Lower leg skin (tissue), 4 donors: ENCODE measurements at regions not wholly inside any gene's neighbourhood (a gene's known extent, or its start where the extent isn't known, plus 50 kb on each side); places are given as distances from the start of the nearest gene placed in this dataset.

ENCODE experiments used
- DNase-seq, 2 donors: peaks; one replicate each; pipeline ENCODE4 v3.0.0-alpha.2; 2019; ENCODE audit warnings: low spot score in 2 of 2
- H3K4me3 ChIP-seq: fragments of 200-600 bp; sonication (generic); 2 replicates; pipeline ENCODE4 v1.5.1; 2017; ENCODE audit warnings: mild to moderate bottlenecking, low read depth; ENCODE audit not compliant: poor library complexity, severe bottlenecking
- POLR2A ChIP-seq, 2 donors: fragments of 450-650 bp; IDR thresholded peaks; one replicate each; pipeline ENCODE4 v1.6.1; 2016 to 2017; ENCODE audit warnings: antibody characterized with exemption in 2 of 2, mild to moderate bottlenecking in 1 of 2, moderate library complexity in 1 of 2
- WGBS, 2 donors: methylation state at CpG; one replicate each; pipeline ENCODE4 v1.1.5; 2018; 5-methylcytosine and 5-hydroxymethylcytosine counted together
- intact Hi-C: fragments of 100-400 bp; cut with DNase I; formaldehyde crosslinking; loops from one replicate; pipeline ENCODE4 v1.15.0; 2023; ENCODE audit warnings: low total_unique reads
- TF ChIP-seq, protein P1 (sequence below), 3 donors: fragments of 450-650 bp; IDR thresholded peaks; one replicate each; pipeline ENCODE4 v1.5.1; 2016; ENCODE audit warnings: antibody characterized with exemption in 3 of 3, mild to moderate bottlenecking in 3 of 3, moderate library complexity in 2 of 3

DNA sequence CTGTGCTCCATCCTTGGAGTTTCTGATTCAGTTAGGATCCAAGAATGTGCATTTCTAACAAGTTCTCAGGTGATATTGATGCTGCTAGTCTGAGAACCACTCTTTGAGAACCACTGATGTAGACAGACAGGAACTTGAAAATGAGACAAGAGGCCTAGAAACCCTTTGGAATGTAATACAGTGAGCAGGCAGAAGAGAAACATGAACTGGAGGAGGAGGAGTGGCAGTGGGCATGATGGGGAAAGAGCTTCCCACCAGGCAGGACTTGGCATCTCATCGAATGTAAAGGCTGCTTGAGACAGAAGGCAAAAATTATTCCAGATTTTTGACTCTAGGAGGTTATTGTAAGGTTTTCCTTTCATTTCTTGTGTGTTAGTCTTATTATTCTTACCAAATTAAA lies 295.8 kb upstream of the SGCD start:
- no peak for TF ChIP-seq POLR2A (IDR thresholded peaks at IDR 0.05)
- TF ChIP-seq, protein P1, sequence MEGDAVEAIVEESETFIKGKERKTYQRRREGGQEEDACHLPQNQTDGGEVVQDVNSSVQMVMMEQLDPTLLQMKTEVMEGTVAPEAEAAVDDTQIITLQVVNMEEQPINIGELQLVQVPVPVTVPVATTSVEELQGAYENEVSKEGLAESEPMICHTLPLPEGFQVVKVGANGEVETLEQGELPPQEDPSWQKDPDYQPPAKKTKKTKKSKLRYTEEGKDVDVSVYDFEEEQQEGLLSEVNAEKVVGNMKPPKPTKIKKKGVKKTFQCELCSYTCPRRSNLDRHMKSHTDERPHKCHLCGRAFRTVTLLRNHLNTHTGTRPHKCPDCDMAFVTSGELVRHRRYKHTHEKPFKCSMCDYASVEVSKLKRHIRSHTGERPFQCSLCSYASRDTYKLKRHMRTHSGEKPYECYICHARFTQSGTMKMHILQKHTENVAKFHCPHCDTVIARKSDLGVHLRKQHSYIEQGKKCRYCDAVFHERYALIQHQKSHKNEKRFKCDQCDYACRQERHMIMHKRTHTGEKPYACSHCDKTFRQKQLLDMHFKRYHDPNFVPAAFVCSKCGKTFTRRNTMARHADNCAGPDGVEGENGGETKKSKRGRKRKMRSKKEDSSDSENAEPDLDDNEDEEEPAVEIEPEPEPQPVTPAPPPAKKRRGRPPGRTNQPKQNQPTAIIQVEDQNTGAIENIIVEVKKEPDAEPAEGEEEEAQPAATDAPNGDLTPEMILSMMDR (IDR thresholded peaks at IDR 0.05): no peak
- intact Hi-C loops: no loop called here
- WGBS, 2 donors: 68 to 76% methylated on average over 1 of the region's 1 CpG
- H3K4me3 ChIP-seq: no peak overlapping the region
- DNase-seq: no peak

GRCh38 chr5:156036640-156037039 lies 290.3 kb upstream of the SGCD start:
- intact Hi-C loops: no loop called here
- TF ChIP-seq, protein P1 (IDR thresholded peaks at IDR 0.05): no peak
- no peak for TF ChIP-seq POLR2A (IDR thresholded peaks at IDR 0.05)
- no peak for DNase-seq
- H3K4me3 ChIP-seq: no peak overlapping the region

DNA sequence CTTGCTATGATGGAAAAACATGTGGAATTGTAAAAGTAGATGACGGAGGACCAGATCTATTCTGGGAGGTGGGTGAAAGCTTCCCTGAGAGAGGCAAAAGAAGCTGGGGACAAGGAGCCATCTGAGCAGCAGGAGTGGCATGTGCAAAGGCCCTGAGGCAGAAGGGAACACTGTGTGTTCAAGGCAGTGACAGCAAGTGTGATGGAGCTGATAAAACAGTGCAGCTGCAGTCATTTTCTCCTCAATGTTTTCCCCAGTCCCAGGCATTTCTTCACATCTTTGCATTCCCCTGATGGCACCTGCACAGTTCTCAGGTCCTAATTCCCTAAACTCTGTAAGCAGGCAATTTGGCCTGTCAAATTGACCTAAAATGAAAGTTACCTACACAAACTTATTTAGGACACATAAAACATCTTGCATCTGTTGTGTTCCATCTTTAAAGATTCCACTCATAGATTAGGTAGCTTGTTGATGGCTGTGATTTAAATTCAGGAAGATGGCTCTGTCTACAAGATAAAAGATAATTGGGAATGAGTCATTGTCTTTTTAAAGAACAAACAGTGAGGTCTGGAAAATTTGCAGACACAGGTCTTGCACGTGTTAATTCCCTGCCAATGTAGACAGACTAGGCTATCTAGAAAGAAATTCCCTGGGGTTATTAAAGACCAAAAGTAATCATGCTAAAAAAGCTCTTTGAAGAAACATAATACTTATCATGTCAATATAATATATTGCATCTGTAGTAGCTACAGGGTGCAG lies 289.6 kb upstream of the SGCD start:
- WGBS, 2 donors: 48 to 50% methylated on average over 2 of the region's 2 CpGs
- no peak overlapping the region for H3K4me3 ChIP-seq
- DNase-seq: no peak
- TF ChIP-seq POLR2A (IDR thresholded peaks at IDR 0.05): no peak
- TF ChIP-seq, protein P1 (IDR thresholded peaks at IDR 0.05): no peak
- intact Hi-C loops: no loop called here

DNA sequence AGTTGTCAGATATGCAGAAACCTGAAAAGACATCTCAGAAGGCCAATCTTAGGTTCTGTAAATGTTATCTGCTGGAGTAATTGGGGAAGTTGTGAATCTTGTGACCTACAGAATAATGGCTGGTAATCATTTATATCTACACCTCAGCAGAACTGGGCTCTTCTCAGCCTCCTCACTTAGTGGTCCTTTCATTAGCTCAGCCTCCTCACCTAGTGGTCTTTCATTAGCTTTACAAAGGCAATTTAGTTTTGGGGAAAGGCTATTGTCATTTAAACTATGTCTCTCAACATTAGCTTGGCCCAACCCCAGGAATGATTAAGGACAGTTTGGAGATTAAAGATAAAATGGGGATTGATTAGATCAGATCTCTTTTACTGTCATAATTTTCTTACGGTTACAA lies 284.2 kb upstream of the SGCD start:
- 77 to 90% methylated on average over 1 of the region's 1 CpG for WGBS, 2 donors
- intact Hi-C loops: no loop called here
- no peak for DNase-seq
- no peak overlapping the region for H3K4me3 ChIP-seq
- TF ChIP-seq, protein P1 (IDR thresholded peaks at IDR 0.05): no peak
- no peak for TF ChIP-seq POLR2A (IDR thresholded peaks at IDR 0.05)

DNA sequence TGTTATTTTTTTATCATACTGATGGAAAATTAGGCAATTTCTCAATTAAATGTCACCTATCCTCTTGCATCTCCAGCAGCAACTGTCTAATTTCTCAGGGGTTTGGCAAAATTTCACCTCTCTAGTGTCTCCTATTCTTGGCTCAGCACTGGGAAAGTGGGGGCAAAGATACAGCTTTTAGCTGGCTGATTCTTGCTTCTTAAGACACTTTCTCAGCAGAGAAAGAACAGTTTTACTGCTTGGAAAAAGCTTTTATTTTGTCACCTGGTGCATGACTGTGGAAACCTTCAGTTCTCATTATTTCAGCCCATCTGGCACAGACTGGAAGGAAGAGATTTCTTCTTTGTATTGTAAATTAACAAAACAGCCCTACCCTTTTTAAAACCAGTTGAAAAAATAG lies 283.6 kb upstream of the SGCD start:
- no peak for DNase-seq
- TF ChIP-seq, protein P1 (IDR thresholded peaks at IDR 0.05): no peak
- no peak for TF ChIP-seq POLR2A (IDR thresholded peaks at IDR 0.05)
- no peak overlapping the region for H3K4me3 ChIP-seq
- intact Hi-C loops: no loop called here

GRCh38 chr5:156051972-156052371 lies 275.0 kb upstream of the SGCD start:
- intact Hi-C loops: no loop called here
- DNase-seq: no peak
- no peak overlapping the region for H3K4me3 ChIP-seq
- TF ChIP-seq, protein P1 (IDR thresholded peaks at IDR 0.05): no peak
- TF ChIP-seq POLR2A (IDR thresholded peaks at IDR 0.05): no peak
- 52 to 68% methylated on average over 3 of the region's 3 CpGs for WGBS, 2 donors
